Liver (tissue), 7 donors: ENCODE measurements at regions not wholly inside any gene's neighbourhood (a gene's known extent, or its start where the extent isn't known, plus 50 kb on each side); places are given as distances from the start of the nearest gene placed in this dataset.
A peak's percentile ranks its signal among the peaks of the same experiment; 100 is the strongest.

Source experiments
- DNase-seq: peaks from one replicate; pipeline ENCODE4 v3.0.0-alpha.2; 2017; ENCODE audit warnings: low spot score
- H3K27ac ChIP-seq, 2 donors: one replicate each; pipeline ENCODE4 v1.7.0; 2013; ENCODE audit warnings: inconsistent platforms in 2 of 2, low read length in 2 of 2, control low read depth in 1 of 2, low read depth in 1 of 2, mild to moderate bottlenecking in 1 of 2
- H3K27me3 ChIP-seq, 4 donors: one replicate each; pipeline versions ENCODE4 v1.6.1 to v1.7.0; 2013; ENCODE audit warnings: low read length in 3 of 4, inconsistent platforms in 1 of 4, mild to moderate bottlenecking in 1 of 4, moderate library complexity in 1 of 4; ENCODE audit not compliant: control insufficient read depth in 4 of 4, insufficient read depth in 4 of 4
- H3K36me3 ChIP-seq, 4 donors: one replicate each; pipeline versions ENCODE4 v1.6.1 to v1.7.0; 2013; ENCODE audit warnings: low read length in 3 of 4, mild to moderate bottlenecking in 3 of 4, low read depth in 1 of 4, moderate library complexity in 1 of 4; ENCODE audit not compliant: control insufficient read depth in 4 of 4, insufficient read depth in 3 of 4
- H3K4me1 ChIP-seq, 4 donors: one replicate each; pipeline versions ENCODE4 v1.6.1 to v1.7.0; 2013; ENCODE audit warnings: low read length in 3 of 4, mild to moderate bottlenecking in 3 of 4, moderate library complexity in 1 of 4; ENCODE audit not compliant: control insufficient read depth in 4 of 4, insufficient read depth in 4 of 4
- H3K4me3 ChIP-seq, 3 donors: one replicate each; pipeline versions ENCODE4 v1.6.1 to v1.7.0; 2013; ENCODE audit warnings: low read length in 3 of 3, control low read depth in 1 of 3, low read depth in 1 of 3, mild to moderate bottlenecking in 1 of 3
- H3K9ac ChIP-seq, 2 donors: one replicate each; pipeline ENCODE4 v1.7.0; 2013; ENCODE audit warnings: low read length in 2 of 2, mild to moderate bottlenecking in 2 of 2, moderate library complexity in 2 of 2, control low read depth in 1 of 2, low read depth in 1 of 2
- H3K9me3 ChIP-seq, 4 donors: one replicate each; pipeline versions ENCODE4 v1.6.1 to v1.7.0; 2013; ENCODE audit warnings: low read length in 3 of 4; ENCODE audit not compliant: control insufficient read depth in 4 of 4
- EGR1 ChIP-seq, 2 donors: IDR thresholded peaks; 2 replicates each; pipeline ENCODE4 v1.6.1; 2016 to 2018; ENCODE audit warnings: antibody characterized with exemption in 2 of 2, low read depth in 2 of 2
- FOXA1 ChIP-seq: IDR thresholded peaks from 2 replicates; pipeline ENCODE4 v1.6.1; 2016; ENCODE audit warnings: antibody characterized with exemption
- HNF4A ChIP-seq, 2 donors: conservative IDR thresholded peaks; 2 replicates each; pipeline ENCODE4 v1.6.1; 2016; ENCODE audit warnings: antibody characterized with exemption in 2 of 2, mild to moderate bottlenecking in 2 of 2
- HNF4G ChIP-seq: IDR thresholded peaks from 2 replicates; pipeline ENCODE4 v1.6.1; 2016; ENCODE audit warnings: antibody characterized with exemption
- JUND ChIP-seq, 2 donors: IDR thresholded peaks; 2 replicates each; pipeline ENCODE4 v1.6.1; 2016; ENCODE audit warnings: antibody characterized with exemption in 2 of 2
- RAD21 ChIP-seq, 2 donors: IDR thresholded peaks; 2 replicates each; pipeline ENCODE4 v1.6.1; 2016; ENCODE audit warnings: antibody characterized with exemption in 2 of 2, mild to moderate bottlenecking in 2 of 2
- RXRA ChIP-seq, 2 donors: IDR thresholded peaks; 2 replicates each; pipeline ENCODE4 v1.6.1; 2017 to 2018; ENCODE audit warnings: antibody characterized with exemption in 2 of 2, mild to moderate bottlenecking in 1 of 2
- SP1 ChIP-seq: IDR thresholded peaks from 2 replicates; pipeline ENCODE4 v1.6.1; 2018; ENCODE audit warnings: antibody characterized with exemption, mild to moderate bottlenecking
- TAF1 ChIP-seq: conservative IDR thresholded peaks from 2 replicates; pipeline ENCODE4 v1.6.1; 2016; ENCODE audit warnings: antibody characterized with exemption, mild to moderate bottlenecking
- YY1 ChIP-seq: IDR thresholded peaks from 2 replicates; pipeline ENCODE4 v1.6.1; 2016; ENCODE audit warnings: antibody characterized with exemption, mild to moderate bottlenecking
- WGBS: extraction: QIAGEN DNeasy Blood & Tissue Kit; methylation state at CpG from one replicate; pipeline ENCODE4 v1.1.7; 2013; 5-methylcytosine and 5-hydroxymethylcytosine counted together
- TF ChIP-seq, protein P1 (sequence below): IDR thresholded peaks from 2 replicates; pipeline ENCODE4 v1.6.1; 2016; ENCODE audit warnings: antibody characterized with exemption
- TF ChIP-seq, protein P2 (sequence below): IDR thresholded peaks from 2 replicates; pipeline ENCODE4 v1.6.1; 2016; ENCODE audit warnings: antibody characterized with exemption, mild to moderate bottlenecking
- TF ChIP-seq, protein P3 (sequence below): IDR thresholded peaks from 2 replicates; pipeline ENCODE4 v1.6.1; 2016; ENCODE audit warnings: antibody characterized with exemption
- donor health status: healthy.
- donor health status: healthy.
- donor health status: healthy.
- donor health status: healthy.

DNA sequence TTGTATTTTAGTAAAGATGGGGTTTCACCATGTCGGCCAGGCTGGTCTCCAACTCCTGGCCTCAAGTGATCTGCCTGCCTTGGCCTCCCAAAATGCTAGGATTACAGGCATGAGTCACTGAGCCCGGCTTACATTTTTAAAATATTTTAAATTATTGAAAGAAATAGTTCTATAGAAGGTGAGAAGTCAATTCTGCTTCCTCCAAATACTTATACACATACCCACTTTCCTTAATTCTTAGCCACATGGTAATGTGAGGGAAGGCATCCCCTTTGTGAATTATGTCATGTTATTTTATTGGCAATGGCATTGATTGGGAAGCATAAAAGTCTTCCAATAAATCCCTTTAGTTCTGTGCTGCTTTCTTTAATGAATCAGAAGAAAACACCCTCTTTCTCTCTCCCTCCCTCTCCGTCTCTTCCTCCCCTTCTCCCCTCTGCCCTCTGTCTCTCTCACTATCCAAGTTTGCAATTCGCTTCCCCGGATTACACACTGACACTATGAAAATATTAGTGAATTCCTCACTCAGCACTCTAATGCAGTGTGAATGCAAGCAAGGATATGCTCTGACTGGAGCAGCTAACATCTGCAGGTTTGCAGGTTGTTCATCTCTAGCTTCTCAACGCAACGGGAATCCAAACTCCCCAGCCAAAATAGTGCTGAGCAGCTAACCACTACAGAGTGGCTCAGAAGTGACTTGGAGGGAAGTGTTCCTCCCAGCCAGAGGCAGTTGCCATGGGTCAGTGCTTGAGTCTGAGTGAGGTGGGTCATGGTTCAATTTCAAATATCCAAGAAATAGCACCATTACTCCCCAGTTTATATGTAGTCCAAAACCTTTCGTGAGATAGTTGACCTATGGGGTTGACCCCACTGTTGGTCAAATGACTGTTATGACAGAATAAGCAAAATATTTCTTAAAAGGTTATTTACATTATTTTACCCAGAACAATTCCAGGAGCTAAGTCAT is 77.8 kb upstream of the CD55 start:
- H3K4me3 ChIP-seq: no peak overlapping the region

GRCh38 chr1:207244409-207244801 is 77.1 kb upstream of the CD55 start:
- DNase-seq: no peak
- TF ChIP-seq TAF1 (no peak), YY1 (no peak), JUND (IDR thresholded peaks at IDR 0.05) (no peak), EGR1 (IDR thresholded peaks at IDR 0.05; ENCODE audit: low read depth in 2 of 2) (no peak), HNF4A (conservative IDR thresholded peaks at IDR 0.05) (no peak), SP1 (no peak), FOXA1 (no peak), RXRA (IDR thresholded peaks at IDR 0.05) (no peak)
- TF ChIP-seq, protein P1, sequence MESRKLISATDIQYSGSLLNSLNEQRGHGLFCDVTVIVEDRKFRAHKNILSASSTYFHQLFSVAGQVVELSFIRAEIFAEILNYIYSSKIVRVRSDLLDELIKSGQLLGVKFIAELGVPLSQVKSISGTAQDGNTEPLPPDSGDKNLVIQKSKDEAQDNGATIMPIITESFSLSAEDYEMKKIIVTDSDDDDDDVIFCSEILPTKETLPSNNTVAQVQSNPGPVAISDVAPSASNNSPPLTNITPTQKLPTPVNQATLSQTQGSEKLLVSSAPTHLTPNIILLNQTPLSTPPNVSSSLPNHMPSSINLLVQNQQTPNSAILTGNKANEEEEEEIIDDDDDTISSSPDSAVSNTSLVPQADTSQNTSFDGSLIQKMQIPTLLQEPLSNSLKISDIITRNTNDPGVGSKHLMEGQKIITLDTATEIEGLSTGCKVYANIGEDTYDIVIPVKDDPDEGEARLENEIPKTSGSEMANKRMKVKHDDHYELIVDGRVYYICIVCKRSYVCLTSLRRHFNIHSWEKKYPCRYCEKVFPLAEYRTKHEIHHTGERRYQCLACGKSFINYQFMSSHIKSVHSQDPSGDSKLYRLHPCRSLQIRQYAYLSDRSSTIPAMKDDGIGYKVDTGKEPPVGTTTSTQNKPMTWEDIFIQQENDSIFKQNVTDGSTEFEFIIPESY: no peak
- no peak overlapping the region for H3K9ac ChIP-seq
- WGBS: 95% methylated on average over 6 of the region's 6 CpGs
- no peaks in the 10 kb centered on the region for H3K27me3 ChIP-seq
- no peak overlapping the region for H3K4me3 ChIP-seq
- H3K4me1 ChIP-seq: peaks cover 0 to 37% (median 15%) of the 10 kb centered on the region in 4 donors
- H3K36me3 ChIP-seq: no peaks in the 10 kb centered on the region
- no peak overlapping the region for H3K27ac ChIP-seq
- H3K9me3 ChIP-seq: no peaks in the 10 kb centered on the region

More for the DNA sequence above, 77.8 kb upstream of the CD55 start:
- Histone ChIP-seq H3K36me3 (no peaks in the 10 kb centered on the region), H3K4me1 (peaks cover 0 to 37% (median 15%) of the 10 kb centered on the region in 4 donors), H3K27me3 (no peaks in the 10 kb centered on the region), H3K27ac (peak overlapping the region in 1 of 2 donors; percentile 23), H3K9ac (no peak overlapping the region), H3K9me3 (no peaks in the 10 kb centered on the region)
- no peak for DNase-seq
- TF ChIP-seq RAD21 (IDR thresholded peaks at IDR 0.05): no peak
- no peak for TF ChIP-seq EGR1 (IDR thresholded peaks at IDR 0.05; ENCODE audit: low read depth in 2 of 2)
- no peak for TF ChIP-seq SP1
- TF ChIP-seq FOXA1: no peak
- no peak for TF ChIP-seq HNF4G
- TF ChIP-seq HNF4A (conservative IDR thresholded peaks at IDR 0.05): no peak
- TF ChIP-seq, protein P1: no peak
- TF ChIP-seq, protein P2, sequence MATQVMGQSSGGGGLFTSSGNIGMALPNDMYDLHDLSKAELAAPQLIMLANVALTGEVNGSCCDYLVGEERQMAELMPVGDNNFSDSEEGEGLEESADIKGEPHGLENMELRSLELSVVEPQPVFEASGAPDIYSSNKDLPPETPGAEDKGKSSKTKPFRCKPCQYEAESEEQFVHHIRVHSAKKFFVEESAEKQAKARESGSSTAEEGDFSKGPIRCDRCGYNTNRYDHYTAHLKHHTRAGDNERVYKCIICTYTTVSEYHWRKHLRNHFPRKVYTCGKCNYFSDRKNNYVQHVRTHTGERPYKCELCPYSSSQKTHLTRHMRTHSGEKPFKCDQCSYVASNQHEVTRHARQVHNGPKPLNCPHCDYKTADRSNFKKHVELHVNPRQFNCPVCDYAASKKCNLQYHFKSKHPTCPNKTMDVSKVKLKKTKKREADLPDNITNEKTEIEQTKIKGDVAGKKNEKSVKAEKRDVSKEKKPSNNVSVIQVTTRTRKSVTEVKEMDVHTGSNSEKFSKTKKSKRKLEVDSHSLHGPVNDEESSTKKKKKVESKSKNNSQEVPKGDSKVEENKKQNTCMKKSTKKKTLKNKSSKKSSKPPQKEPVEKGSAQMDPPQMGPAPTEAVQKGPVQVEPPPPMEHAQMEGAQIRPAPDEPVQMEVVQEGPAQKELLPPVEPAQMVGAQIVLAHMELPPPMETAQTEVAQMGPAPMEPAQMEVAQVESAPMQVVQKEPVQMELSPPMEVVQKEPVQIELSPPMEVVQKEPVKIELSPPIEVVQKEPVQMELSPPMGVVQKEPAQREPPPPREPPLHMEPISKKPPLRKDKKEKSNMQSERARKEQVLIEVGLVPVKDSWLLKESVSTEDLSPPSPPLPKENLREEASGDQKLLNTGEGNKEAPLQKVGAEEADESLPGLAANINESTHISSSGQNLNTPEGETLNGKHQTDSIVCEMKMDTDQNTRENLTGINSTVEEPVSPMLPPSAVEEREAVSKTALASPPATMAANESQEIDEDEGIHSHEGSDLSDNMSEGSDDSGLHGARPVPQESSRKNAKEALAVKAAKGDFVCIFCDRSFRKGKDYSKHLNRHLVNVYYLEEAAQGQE: no peak
- TF ChIP-seq, protein P3, sequence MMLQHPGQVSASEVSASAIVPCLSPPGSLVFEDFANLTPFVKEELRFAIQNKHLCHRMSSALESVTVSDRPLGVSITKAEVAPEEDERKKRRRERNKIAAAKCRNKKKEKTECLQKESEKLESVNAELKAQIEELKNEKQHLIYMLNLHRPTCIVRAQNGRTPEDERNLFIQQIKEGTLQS: no peak
- 88% methylated on average over 8 of the region's 8 CpGs for WGBS
